MM.1S (cell line): ENCODE measurements at regions not wholly inside any gene's neighbourhood (a gene's known extent, or its start where the extent isn't known, plus 50 kb on each side); places are given as distances from the start of the nearest gene placed in this dataset.
A peak's percentile ranks its signal among the peaks of the same experiment; 100 is the strongest.

Experiments
- EZH2phosphoT487 ChIP-seq: fragments of 300-600 bp; sonication (generic); IDR thresholded peaks from 2 replicates; pipeline ENCODE4 v1.6.1; 2018; ENCODE audit warnings: antibody characterized with exemption, low read length
- TF ChIP-seq, protein P1 (sequence below): fragments of 300-600 bp; sonication (generic); IDR thresholded peaks from 2 replicates; pipeline ENCODE4 v1.5.1; 2016; ENCODE audit warnings: antibody characterized with exemption, low read length, mixed read lengths

DNA sequence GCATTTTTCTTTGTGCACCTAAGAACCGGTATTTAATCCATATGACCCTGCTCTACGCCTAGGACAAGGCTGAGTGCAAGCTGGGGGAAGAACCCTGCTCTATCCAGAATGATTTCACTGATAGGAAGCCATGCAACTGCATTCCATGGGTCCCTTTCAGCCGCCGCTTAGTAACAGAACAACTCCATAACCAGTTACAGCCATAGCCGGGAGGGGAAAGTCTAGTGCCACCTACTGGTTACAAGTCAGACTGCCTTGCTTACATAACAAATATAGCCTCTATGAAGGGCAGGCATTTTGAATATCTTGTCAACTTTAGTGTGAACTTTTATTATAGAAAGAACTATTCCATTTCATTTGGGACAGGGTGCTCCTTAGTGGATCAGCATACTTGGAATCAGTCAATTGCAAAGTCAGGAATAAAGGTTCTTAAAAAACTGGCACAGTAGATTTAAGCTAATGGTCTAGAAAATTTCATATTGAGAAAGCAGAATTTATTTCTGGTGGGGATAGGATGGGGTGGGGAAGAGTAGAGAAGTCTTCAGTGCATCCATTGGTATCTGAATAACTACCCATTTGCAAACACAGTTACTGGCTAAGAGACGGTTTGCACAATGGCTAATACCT, 521.7 kb downstream of the ADRA2A start:
- TF ChIP-seq, protein P1, sequence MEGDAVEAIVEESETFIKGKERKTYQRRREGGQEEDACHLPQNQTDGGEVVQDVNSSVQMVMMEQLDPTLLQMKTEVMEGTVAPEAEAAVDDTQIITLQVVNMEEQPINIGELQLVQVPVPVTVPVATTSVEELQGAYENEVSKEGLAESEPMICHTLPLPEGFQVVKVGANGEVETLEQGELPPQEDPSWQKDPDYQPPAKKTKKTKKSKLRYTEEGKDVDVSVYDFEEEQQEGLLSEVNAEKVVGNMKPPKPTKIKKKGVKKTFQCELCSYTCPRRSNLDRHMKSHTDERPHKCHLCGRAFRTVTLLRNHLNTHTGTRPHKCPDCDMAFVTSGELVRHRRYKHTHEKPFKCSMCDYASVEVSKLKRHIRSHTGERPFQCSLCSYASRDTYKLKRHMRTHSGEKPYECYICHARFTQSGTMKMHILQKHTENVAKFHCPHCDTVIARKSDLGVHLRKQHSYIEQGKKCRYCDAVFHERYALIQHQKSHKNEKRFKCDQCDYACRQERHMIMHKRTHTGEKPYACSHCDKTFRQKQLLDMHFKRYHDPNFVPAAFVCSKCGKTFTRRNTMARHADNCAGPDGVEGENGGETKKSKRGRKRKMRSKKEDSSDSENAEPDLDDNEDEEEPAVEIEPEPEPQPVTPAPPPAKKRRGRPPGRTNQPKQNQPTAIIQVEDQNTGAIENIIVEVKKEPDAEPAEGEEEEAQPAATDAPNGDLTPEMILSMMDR = peak; percentile 78
- no peak for TF ChIP-seq EZH2phosphoT487
